Right ventricle myocardium inferior (tissue), 1 donor: ENCODE measurements at regions not wholly inside any gene's neighbourhood (a gene's known extent, or its start where the extent isn't known, plus 50 kb on each side); places are given as distances from the start of the nearest gene placed in this dataset.
"Not testable (repeated sequence)": the region's sequence is repeated elsewhere in the genome, so short reads cannot be mapped to it uniquely, and the experiment has no call there.

Experiments
- ATAC-seq: fragments of 200-7000 bp; cut with Tn5 transposase; one replicate; pipeline ENCODE4 v1.9.1; 2020; ENCODE audit warnings: mild to moderate bottlenecking, moderate library complexity
- DNase-seq: peaks from one replicate; pipeline ENCODE4 v3.0.0; 2021; ENCODE audit errors: missing footprints
- intact Hi-C: fragments of 100-400 bp; cut with DNase I; formaldehyde crosslinking; loops from one replicate; pipeline ENCODE4 v1.11.0; 2022
- donor health status: DM: no; HTN: yes; CAD: no; lungs with severe emphysema.

DNA sequence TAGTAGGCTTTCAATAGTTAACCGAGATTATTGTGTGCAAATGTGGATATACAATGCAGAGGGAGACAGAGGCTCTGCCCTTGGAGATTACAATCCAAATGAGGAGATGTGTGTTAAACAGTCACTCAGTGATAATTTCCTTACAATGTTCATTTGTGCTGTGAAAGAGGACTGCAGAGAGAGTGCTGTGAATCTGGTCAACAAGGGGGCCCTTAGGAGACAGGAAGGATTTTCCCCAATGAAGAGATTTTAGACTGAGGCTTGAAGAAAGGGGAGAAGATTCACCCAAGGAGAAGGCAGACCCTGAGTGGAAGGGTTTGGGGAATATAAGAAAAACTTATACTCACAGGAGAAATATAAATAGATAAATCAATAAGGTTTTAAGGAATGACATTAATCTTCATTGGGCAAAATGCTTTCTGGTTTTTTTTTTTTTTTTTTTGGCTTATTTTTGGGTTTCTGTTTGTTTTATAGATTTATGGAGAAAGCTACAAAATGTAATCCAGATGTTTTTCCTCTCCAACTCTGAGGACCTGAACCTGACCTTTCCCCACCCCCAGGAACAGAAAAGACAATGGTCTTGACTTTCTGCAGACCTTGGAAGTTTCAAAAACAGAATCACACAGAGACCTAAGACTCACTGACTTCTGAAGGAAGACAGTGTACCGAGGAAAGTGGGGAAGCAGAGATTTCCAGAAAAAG, 151.3 kb upstream of the SERPINE2 start:
- ATAC-seq = no peak
- intact Hi-C loops = no loop called here
- DNase-seq = no peak

DNA sequence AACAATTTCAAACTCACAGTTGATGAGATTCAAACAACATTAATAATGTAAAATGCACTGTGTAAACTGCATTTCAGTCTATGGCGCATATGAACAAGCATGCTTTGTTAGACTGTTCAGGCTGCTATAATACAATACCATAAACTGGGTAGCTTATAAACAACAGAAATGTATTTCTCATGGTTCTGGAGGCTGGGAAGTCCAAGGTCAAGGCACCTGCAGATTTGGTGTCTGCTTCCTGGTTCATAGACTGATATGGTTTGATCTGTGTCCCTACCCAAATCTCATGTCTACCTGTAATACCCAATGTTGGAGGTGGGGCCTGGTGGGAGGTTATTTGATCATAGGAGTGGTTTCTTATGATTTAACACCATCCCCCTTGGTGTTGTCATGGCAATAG, 148.1 kb upstream of the SERPINE2 start:
- ATAC-seq (no peak), DNase-seq (no peak)
- intact Hi-C loops = no loop called here

- intact Hi-C loops = no loop called here
- ATAC-seq = no peak
- no peak for DNase-seq
Observed at GRCh38 chr2:224185023-224185601, 146.0 kb upstream of the SERPINE2 start.

- DNase-seq = no peak
- intact Hi-C loops = no loop called here
- no peak for ATAC-seq
Observed at GRCh38 chr2:224183086-224183485, 144.0 kb upstream of the SERPINE2 start.

- no peak for DNase-seq
- intact Hi-C loops = no loop called here
- no peak for ATAC-seq
Observed at GRCh38 chr2:224182498-224182897, 143.4 kb upstream of the SERPINE2 start.

DNA sequence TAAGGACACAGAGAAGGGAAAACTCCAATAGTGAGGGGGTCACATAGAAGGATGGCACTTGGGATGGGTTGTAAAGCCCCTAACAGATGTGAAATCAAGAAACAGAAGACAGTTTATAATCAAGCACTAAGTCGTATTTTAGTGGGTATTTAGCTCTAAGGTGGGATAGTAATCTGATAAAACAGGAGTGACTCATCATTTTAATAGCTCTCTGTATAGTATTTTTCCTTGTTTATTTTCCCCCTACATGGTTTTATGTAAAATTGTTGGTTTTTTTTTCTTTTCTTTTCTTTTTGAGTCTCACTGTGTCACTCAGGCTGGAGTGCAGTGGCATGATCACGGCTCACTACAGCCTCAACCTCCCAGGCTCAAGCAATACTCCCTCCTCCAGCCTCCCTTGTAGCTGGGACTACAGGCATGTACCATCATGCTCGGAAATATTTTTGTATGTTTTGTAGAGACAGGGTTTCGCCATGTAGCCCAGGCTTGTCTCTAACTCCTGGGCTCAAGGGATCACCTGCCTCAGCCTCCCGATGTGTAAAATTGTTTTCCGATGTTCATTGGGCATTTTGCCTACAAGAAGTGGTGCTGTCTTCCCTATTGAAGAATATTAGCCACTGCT, 142.6 kb upstream of the SERPINE2 start:
- DNase-seq = no peak
- intact Hi-C loops = no loop called here
- no peak for ATAC-seq

GRCh38 chr2:224180810-224181209, 141.7 kb upstream of the SERPINE2 start:
- no peak for DNase-seq
- ATAC-seq = peak; percentile 64
- intact Hi-C loops = no loop called here

- intact Hi-C loops = no loop called here
- ATAC-seq (no peak), DNase-seq (no peak)
Observed at GRCh38 chr2:224178056-224178455, 139.0 kb upstream of the SERPINE2 start.

DNA sequence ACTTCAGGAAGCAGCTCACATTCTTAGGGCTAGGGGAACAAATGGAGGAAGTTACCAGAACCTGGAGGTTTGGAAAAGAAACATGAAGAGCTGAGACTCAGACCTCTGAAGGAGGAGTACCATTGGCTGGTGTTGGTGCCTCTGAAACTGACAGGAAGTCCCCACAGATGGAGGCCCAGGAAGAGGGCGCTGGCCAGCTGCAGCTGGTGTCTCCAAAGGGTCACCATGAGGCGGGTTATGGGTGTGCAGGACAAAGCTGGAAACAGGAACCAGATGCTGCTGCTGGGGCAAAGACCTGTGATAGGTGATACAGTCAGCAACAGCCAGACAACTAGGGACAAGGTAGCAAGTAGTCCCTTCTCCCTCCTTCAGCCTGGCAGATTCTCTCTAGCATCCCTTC, 136.5 kb upstream of the SERPINE2 start:
- no peak for DNase-seq

GRCh38 chr2:224174990-224175389, 135.9 kb upstream of the SERPINE2 start:
- DNase-seq (no peak), ATAC-seq (no peak)
- intact Hi-C loops = no loop called here

More for the DNA sequence above, 136.5 kb upstream of the SERPINE2 start:
- intact Hi-C loops = no loop called here
- no peak for ATAC-seq

- DNase-seq (no peak), ATAC-seq (no peak)
- intact Hi-C loops = no loop called here
Observed at GRCh38 chr2:224174521-224174920, 135.4 kb upstream of the SERPINE2 start.

- intact Hi-C loops = no loop called here
- DNase-seq (no peak), ATAC-seq (no peak)
Observed at GRCh38 chr2:224173933-224174332, 134.8 kb upstream of the SERPINE2 start.

- no peak for ATAC-seq
- intact Hi-C loops = no loop called here
- DNase-seq = no peak
Observed at GRCh38 chr2:224173210-224173609, 134.1 kb upstream of the SERPINE2 start.

- intact Hi-C loops = no loop called here
- no peak for ATAC-seq
- DNase-seq = no peak
Observed at GRCh38 chr2:224171226-224171625, 132.1 kb upstream of the SERPINE2 start.

DNA sequence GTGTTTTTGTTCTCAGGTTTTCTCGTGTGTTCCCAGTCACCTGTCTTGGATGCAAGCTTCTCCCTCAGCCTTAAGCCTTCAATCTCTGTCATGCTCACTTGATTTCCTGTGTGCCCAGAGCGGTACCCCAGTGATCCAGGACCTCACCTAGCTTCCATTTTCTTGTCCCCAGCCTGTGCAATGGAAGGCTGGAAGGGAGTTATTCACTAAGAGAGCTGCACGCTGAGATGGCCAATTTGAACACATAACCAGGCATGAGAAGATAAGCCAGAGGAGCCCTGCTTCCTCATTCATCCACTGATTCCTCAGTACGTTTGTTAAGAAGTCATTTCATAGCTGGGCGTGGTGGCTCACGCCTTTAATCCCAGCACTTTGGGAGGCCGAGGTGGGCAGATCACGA, 130.8 kb upstream of the SERPINE2 start:
- no peak for ATAC-seq
- DNase-seq = no peak
- intact Hi-C loops = no loop called here

GRCh38 chr2:224167781-224168180, 128.7 kb upstream of the SERPINE2 start:
- DNase-seq, ATAC-seq, intact Hi-C loops: not testable (repeated sequence)

DNA sequence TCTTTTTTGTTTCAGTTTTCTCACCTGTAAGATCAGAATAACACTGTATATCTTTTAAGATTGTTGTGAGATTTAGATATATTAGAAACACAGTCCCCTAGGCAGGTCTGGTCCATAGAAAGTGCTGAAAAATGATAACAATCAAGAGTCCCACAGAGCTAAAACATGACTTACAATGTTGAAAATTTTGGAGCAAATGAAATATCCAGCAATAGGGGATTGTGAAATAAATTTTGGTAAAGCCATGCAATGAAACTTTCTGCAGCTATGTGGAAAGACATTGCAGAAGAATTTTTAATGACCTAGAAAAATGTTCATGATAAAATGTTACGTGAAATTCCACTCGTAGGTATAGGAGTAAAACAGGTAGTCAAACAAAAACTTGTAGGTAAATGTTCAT, 127.6 kb upstream of the SERPINE2 start:
- no peak for DNase-seq
- no peak for ATAC-seq
- intact Hi-C loops = no loop called here

GRCh38 chr2:224165901-224166319, 126.8 kb upstream of the SERPINE2 start:
- DNase-seq (no peak), ATAC-seq (no peak)
- intact Hi-C loops = no loop called here

GRCh38 chr2:224163566-224164307, 124.7 kb upstream of the SERPINE2 start:
- DNase-seq (no peak), ATAC-seq (no peak)
- intact Hi-C loops = no loop called here

GRCh38 chr2:224162122-224162521, 123.0 kb upstream of the SERPINE2 start:
- intact Hi-C loops = no loop called here
- no peak for ATAC-seq
- no peak for DNase-seq
